ENCODE measurements at regions not wholly inside any gene's neighbourhood (a gene's known extent, or its start where the extent isn't known, plus 50 kb on each side); places are given as distances from the start of the nearest gene placed in this dataset.

GRCh38 chr1:81700728-81701470 is 99.8 kb upstream of the ADGRL2 start:
- TF ChIP-seq CTCF (IDR thresholded peaks at IDR 0.05 in 4 of 5, conservative IDR thresholded peaks at IDR 0.05 in 1 of 5) (no peak), POLR2A (IDR thresholded peaks at IDR 0.05) (no peak)
